K562 (cell line): ENCODE measurements at regions not wholly inside any gene's neighbourhood (a gene's known extent, or its start where the extent isn't known, plus 50 kb on each side); places are given as distances from the start of the nearest gene placed in this dataset.

Experiments used
- ATAC-seq: fragments of 200-7000 bp; cut with Tn5 transposase; 3 replicates; pipeline ENCODE4 v1.9.1; 2020; ENCODE audit warnings: moderate library complexity
- BruUV-seq: library from RNA; stranded (reverse); fragments of 400-500 nt; replicated peaks from 2 replicates; lab custom pipeline; 2021; lab: Mats Ljungman, UMichigan
- CTCF ChIA-PET: fragments of 300-600 bp; formaldehyde crosslinking; extraction: SDS; loops from one replicate; lab custom pipeline; 2021; ENCODE audit warnings: low intra/inter-chr PET ratio; lab: Yijun Ruan, JAX
- POLR2A ChIA-PET: fragments of 300-600, 350-650 bp; sonication (Branson Sonifier 250); formaldehyde crosslinking; extraction: SDS; loops from one replicate; lab custom pipeline; 2021; ENCODE audit warnings: antibody characterized with exemption, inconsistent platforms; lab: Yijun Ruan, JAX
- DNase-seq, 4 experiments: peaks; one replicate each; pipeline versions ENCODE4 v3.0.0 to v3.0.0-alpha.2; 2011 to 2018; ENCODE audit warnings: low spot score in 3 of 4, mixed read lengths in 3 of 4; ENCODE audit errors: extremely low read depth in 1 of 4
- FAIRE-seq: peaks from 2 replicates; lab custom pipeline; 2011; peaks lifted over from hg19 to GRCh38; lab: Jason Lieb, UNC
- H2AFZ ChIP-seq: 2 replicates; pipeline ENCODE4 v1.6.0; 2011; ENCODE audit warnings: low read depth, low read length, control low read depth, inconsistent platforms
- H3K27ac ChIP-seq: fragments of 200-600 bp; 3 replicates; pipeline ENCODE4 v1.8.0; 2011; ENCODE audit warnings: low read depth, mild to moderate bottlenecking, control low read depth, inconsistent platforms, low read length, moderate library complexity, mixed read lengths; ENCODE audit errors: extremely low read depth
- H3K27me3 ChIP-seq, 2 experiments: fragments of 300-600 bp in 1 of 2; 2 replicates in 1 of 2; 3 replicates in 1 of 2; pipeline versions ENCODE4 v1.6.0 to v1.8.0; 2011; ENCODE audit warnings: inconsistent platforms in 2 of 2, low read length in 2 of 2, mild to moderate bottlenecking in 1 of 2, mixed read lengths in 1 of 2, moderate library complexity in 1 of 2; ENCODE audit not compliant: control insufficient read depth in 2 of 2, insufficient read depth in 2 of 2
- H3K36me3 ChIP-seq: fragments of 300-600 bp; 3 replicates; pipeline ENCODE4 v1.8.0; 2011; ENCODE audit warnings: mild to moderate bottlenecking, low read length, inconsistent platforms; ENCODE audit not compliant: control insufficient read depth, insufficient read depth
- H3K4me1 ChIP-seq, 2 experiments: fragments of 200-600 bp in 1 of 2; replicated peaks in 1 of 2; 2 replicates in 1 of 2; 3 replicates in 1 of 2; pipeline versions ENCODE4 v1.5.1 to v1.8.0; 2011; ENCODE audit warnings: inconsistent platforms in 2 of 2, low read length in 2 of 2, mild to moderate bottlenecking in 1 of 2, mixed read lengths in 1 of 2, moderate library complexity in 1 of 2; ENCODE audit not compliant: control insufficient read depth in 2 of 2, insufficient read depth in 2 of 2
- H3K4me2 ChIP-seq: 2 replicates; pipeline ENCODE4 v1.6.1; 2011; ENCODE audit warnings: low read length, control low read depth, inconsistent platforms, mixed read lengths; ENCODE audit not compliant: insufficient read depth
- H3K4me3 ChIP-seq: fragments of 200-600 bp; sonication (generic), shearing (Covaris generic); 2 replicates; pipeline ENCODE4 v1.5.1; 2016; ENCODE audit warnings: control low read depth, inconsistent platforms
- H3K79me2 ChIP-seq: fragments of 200-600 bp; 3 replicates; pipeline ENCODE4 v1.8.0; 2011; ENCODE audit warnings: low read length, inconsistent platforms; ENCODE audit not compliant: control insufficient read depth, insufficient read depth
- H3K9ac ChIP-seq, 2 experiments: 2 replicates each; pipeline versions ENCODE4 v1.6.0 to v1.6.1; 2011; ENCODE audit warnings: low read depth in 2 of 2, low read length in 2 of 2, control low read depth in 1 of 2, inconsistent platforms in 1 of 2, mild to moderate bottlenecking in 1 of 2, mixed read lengths in 1 of 2; ENCODE audit not compliant: insufficient read depth in 1 of 2
- H3K9me1 ChIP-seq: one replicate; pipeline ENCODE4 v1.6.0; 2011; ENCODE audit warnings: inconsistent platforms, mild to moderate bottlenecking, low read length, moderate library complexity; ENCODE audit not compliant: control insufficient read depth, insufficient read depth
- H3K9me3 ChIP-seq: replicated peaks from 2 replicates; pipeline ENCODE4 v1.5.1; 2011; ENCODE audit warnings: low read depth, low read length, inconsistent platforms; ENCODE audit not compliant: control insufficient read depth, insufficient read depth
- H4K20me1 ChIP-seq: replicated peaks from 2 replicates; pipeline ENCODE4 v1.6.1; 2011; ENCODE audit warnings: low read length, inconsistent platforms, mixed read lengths; ENCODE audit not compliant: control insufficient read depth, insufficient read depth
- CBFA2T2 ChIP-seq: fragments of 450-650 bp; conservative IDR thresholded peaks from 2 replicates; pipeline ENCODE4 v1.6.1; 2017; ENCODE audit warnings: mild to moderate bottlenecking
- DIDO1 ChIP-seq: fragments of 450-650 bp; IDR thresholded peaks from 2 replicates; pipeline ENCODE4 v1.6.1; 2016; ENCODE audit warnings: low read depth, missing biosample characterization, missing genetic modification characterization
- ELF2 ChIP-seq: fragments of 250-450 bp; sonication (Bioruptor Pico); IDR thresholded peaks from 2 replicates; pipeline ENCODE4 v1.5.0; 2021; ENCODE audit warnings: mild to moderate bottlenecking
- EP400 ChIP-seq: fragments of 450-650 bp; IDR thresholded peaks from 2 replicates; pipeline ENCODE4 v1.6.1; 2017; ENCODE audit warnings: antibody characterized with exemption, mild to moderate bottlenecking, moderate library complexity
- EWSR1 ChIP-seq: fragments of 450-650 bp; IDR thresholded peaks from 2 replicates; pipeline ENCODE4 v1.6.1; 2018; ENCODE audit warnings: borderline replicate concordance, mild to moderate bottlenecking, low read depth, moderate library complexity; ENCODE audit not compliant: partially characterized antibody
- MCM2 ChIP-seq: fragments of 450-650 bp; IDR thresholded peaks from 2 replicates; pipeline ENCODE4 v1.6.1; 2017; ENCODE audit warnings: low read depth, mild to moderate bottlenecking
- TSC22D4 ChIP-seq: fragments of 450-650 bp; IDR thresholded peaks from 2 replicates; pipeline ENCODE4 v1.6.1; 2016; ENCODE audit warnings: missing genetic modification characterization, missing biosample characterization, control low read depth
- ZC3H4 ChIP-seq: sonication (generic); formaldehyde crosslinking; IDR thresholded peaks from 2 replicates; pipeline ENCODE4 v1.9.0; 2021; ENCODE audit warnings: missing genetic modification reagents, borderline replicate concordance
- ZNF263 ChIP-seq: sonication (generic); formaldehyde crosslinking; IDR thresholded peaks from 2 replicates; pipeline ENCODE4 v1.8.0; 2022; ENCODE audit warnings: mild to moderate bottlenecking, missing genetic modification reagents, borderline replicate concordance
- WGBS: fragments of 100-300 bp; shearing (Covaris generic); methylation state at CpG from one replicate; pipeline ENCODE4 v1.1.6; 2016; ENCODE audit warnings: low coverage, mixed read lengths; ENCODE audit not compliant: insufficient coverage; ENCODE audit errors: missing lambda C conversion rate; 5-methylcytosine and 5-hydroxymethylcytosine counted together
- in situ Hi-C: fragments of 300-500 bp; cut with MboI; formaldehyde crosslinking; loops from 4 replicates; pipeline ENCODE4 v1.15.0; 2018; ENCODE audit warnings: inconsistent platforms, mixed read lengths
- intact Hi-C: fragments of 100-400 bp; cut with micrococcal nuclease; formaldehyde crosslinking; loops from 2 replicates; pipeline ENCODE4 v1.14.2; 2022
- TF ChIP-seq, protein P1 (sequence below): fragments of 450-650 bp; IDR thresholded peaks from 2 replicates; pipeline ENCODE4 v1.6.1; 2016; ENCODE audit warnings: mild to moderate bottlenecking
- TF ChIP-seq, protein P2 (sequence below): sonication (generic); formaldehyde crosslinking; IDR thresholded peaks from 2 replicates; pipeline ENCODE4 v1.8.0; 2022; ENCODE audit warnings: mild to moderate bottlenecking, missing genetic modification reagents

DNA sequence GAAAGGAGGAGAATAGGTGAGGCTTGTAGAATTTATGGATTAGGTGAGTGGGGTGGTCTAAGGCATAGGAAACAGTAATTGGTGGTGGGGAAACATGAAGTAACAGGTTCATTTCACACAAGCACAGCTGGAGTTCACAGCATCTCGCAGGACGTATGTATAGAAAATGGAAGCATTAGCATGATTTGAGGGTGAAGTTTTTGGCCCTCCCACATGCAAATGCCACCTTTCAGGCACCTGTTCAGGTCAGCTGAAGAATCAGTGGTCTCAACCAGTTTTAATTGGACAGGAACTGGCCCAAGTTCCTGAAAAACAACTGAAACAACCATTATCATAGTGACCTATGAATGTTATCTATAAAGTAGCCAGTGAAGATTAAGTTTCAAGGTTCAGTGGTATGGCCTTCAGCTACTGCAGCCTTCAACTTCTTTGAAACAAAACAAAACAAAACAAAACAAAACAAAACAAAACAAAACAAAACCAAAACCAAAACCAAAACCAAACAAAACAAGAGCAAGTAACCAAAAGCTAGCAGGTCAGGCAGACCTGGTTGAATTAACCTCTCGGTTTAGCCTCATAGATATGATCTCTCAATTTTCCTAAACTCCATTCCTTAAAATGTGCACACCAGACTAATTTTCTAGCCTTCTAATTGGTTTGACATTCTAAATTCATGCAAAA is 102.1 kb upstream of the SPHKAP start:
- intact Hi-C loops (no loop called here), in situ Hi-C loops (no loop called here)
- Histone ChIP-seq H3K4me3 (no peak overlapping the region), H3K79me2 (no peaks in the 10 kb centered on the region), H3K36me3 (no peaks in the 10 kb centered on the region), H3K27me3 (no peaks in the 10 kb centered on the region), H3K9me3 (no peaks in the 10 kb centered on the region), H3K9ac (no peak overlapping the region), H3K9me1 (no peaks in the 10 kb centered on the region), H4K20me1 (no peaks in the 10 kb centered on the region), H2AFZ (no peak overlapping the region), H3K27ac (no peak overlapping the region), H3K4me2 (no peak overlapping the region), H3K4me1 (no peaks in the 10 kb centered on the region)
- TF ChIP-seq TSC22D4 (tag) (no peak), CBFA2T2 (no peak), ZNF263 (CRISPR knock-in tag) (no peak), MCM2 (no peak), EWSR1 (no peak), DIDO1 (tag) (no peak), ZC3H4 (CRISPR knock-in tag) (no peak), ELF2 (CRISPR knock-in tag) (no peak), EP400 (no peak)
- TF ChIP-seq, protein P1, sequence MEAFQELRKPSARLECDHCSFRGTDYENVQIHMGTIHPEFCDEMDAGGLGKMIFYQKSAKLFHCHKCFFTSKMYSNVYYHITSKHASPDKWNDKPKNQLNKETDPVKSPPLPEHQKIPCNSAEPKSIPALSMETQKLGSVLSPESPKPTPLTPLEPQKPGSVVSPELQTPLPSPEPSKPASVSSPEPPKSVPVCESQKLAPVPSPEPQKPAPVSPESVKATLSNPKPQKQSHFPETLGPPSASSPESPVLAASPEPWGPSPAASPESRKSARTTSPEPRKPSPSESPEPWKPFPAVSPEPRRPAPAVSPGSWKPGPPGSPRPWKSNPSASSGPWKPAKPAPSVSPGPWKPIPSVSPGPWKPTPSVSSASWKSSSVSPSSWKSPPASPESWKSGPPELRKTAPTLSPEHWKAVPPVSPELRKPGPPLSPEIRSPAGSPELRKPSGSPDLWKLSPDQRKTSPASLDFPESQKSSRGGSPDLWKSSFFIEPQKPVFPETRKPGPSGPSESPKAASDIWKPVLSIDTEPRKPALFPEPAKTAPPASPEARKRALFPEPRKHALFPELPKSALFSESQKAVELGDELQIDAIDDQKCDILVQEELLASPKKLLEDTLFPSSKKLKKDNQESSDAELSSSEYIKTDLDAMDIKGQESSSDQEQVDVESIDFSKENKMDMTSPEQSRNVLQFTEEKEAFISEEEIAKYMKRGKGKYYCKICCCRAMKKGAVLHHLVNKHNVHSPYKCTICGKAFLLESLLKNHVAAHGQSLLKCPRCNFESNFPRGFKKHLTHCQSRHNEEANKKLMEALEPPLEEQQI: no peak
- TF ChIP-seq, protein P2, sequence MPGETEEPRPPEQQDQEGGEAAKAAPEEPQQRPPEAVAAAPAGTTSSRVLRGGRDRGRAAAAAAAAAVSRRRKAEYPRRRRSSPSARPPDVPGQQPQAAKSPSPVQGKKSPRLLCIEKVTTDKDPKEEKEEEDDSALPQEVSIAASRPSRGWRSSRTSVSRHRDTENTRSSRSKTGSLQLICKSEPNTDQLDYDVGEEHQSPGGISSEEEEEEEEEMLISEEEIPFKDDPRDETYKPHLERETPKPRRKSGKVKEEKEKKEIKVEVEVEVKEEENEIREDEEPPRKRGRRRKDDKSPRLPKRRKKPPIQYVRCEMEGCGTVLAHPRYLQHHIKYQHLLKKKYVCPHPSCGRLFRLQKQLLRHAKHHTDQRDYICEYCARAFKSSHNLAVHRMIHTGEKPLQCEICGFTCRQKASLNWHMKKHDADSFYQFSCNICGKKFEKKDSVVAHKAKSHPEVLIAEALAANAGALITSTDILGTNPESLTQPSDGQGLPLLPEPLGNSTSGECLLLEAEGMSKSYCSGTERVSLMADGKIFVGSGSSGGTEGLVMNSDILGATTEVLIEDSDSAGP (CRISPR knock-in tag): no peak
- ChIA-PET CTCF (no interaction called here), POLR2A (no interaction called here)
- FAIRE-seq: no peak
- BruUV-seq: no TSS peak
- no peak for DNase-seq
- no peak for ATAC-seq
- WGBS: 0% methylated on average over 3 of the region's 3 CpGs
